ENCODE measurements at regions not wholly inside any gene's neighbourhood (a gene's known extent, or its start where the extent isn't known, plus 50 kb on each side); places are given as distances from the start of the nearest gene placed in this dataset.
A peak's percentile ranks its signal among the peaks of the same experiment; 100 is the strongest.

GRCh38 chr2:167555098-167555720 is 666.9 kb downstream of the XIRP2 start:
- TF ChIP-seq CTCF (IDR thresholded peaks at IDR 0.05): no peak
- no peak overlapping the region for H3K27ac ChIP-seq
- no peak overlapping the region for H3K4me3 ChIP-seq
- H3K4me1 ChIP-seq: no peaks in the 10 kb centered on the region
- H3K9me3 ChIP-seq: peaks cover 0 to 5% of the 10 kb centered on the region in 2 donors
- H3K36me3 ChIP-seq: no peaks in the 10 kb centered on the region
- DNase-seq: peak in 1 of 4 donors; percentile 10
- ATAC-seq: no peak
- H3K27me3 ChIP-seq: no peaks in the 10 kb centered on the region
- intact Hi-C loops (cut with DNase I): no loop called here

GRCh38 chr2:167553635-167554034 is 665.4 kb downstream of the XIRP2 start:
- intact Hi-C loops (cut with DNase I): no loop called here
- DNase-seq (no peak), ATAC-seq (no peak)
- no peak overlapping the region for H3K27ac ChIP-seq
- no peaks in the 10 kb centered on the region for H3K4me1 ChIP-seq
- no peak overlapping the region for H3K4me3 ChIP-seq
- TF ChIP-seq CTCF (IDR thresholded peaks at IDR 0.05): no peak
- H3K27me3 ChIP-seq: no peaks in the 10 kb centered on the region
- H3K36me3 ChIP-seq: no peaks in the 10 kb centered on the region
- H3K9me3 ChIP-seq: peaks cover 0 to 5% of the 10 kb centered on the region in 2 donors

- ATAC-seq (no peak), DNase-seq (no peak)
- intact Hi-C loops (cut with DNase I): no loop called here
- H3K4me3 ChIP-seq: no peak overlapping the region
- H3K27ac ChIP-seq: no peak overlapping the region
- H3K36me3 ChIP-seq: no peaks in the 10 kb centered on the region
- TF ChIP-seq CTCF (IDR thresholded peaks at IDR 0.05): no peak
- H3K9me3 ChIP-seq: no peaks in the 10 kb centered on the region
- H3K4me1 ChIP-seq: no peaks in the 10 kb centered on the region
- no peaks in the 10 kb centered on the region for H3K27me3 ChIP-seq
These were observed 663.1 kb downstream of the XIRP2 start for GRCh38 chr2:167551416-167551815.

GRCh38 chr2:167550448-167550847 is 662.2 kb downstream of the XIRP2 start:
- H3K36me3 ChIP-seq: no peaks in the 10 kb centered on the region
- H3K9me3 ChIP-seq: no peaks in the 10 kb centered on the region
- intact Hi-C loops (cut with DNase I): no loop called here
- no peaks in the 10 kb centered on the region for H3K4me1 ChIP-seq
- peak in 1 of 4 donors; percentile 7 for DNase-seq
- TF ChIP-seq CTCF (IDR thresholded peaks at IDR 0.05): peak in 1 of 2 donors; percentile 19
- H3K27ac ChIP-seq: no peak overlapping the region
- ATAC-seq: peak; percentile 63
- no peaks in the 10 kb centered on the region for H3K27me3 ChIP-seq
- H3K4me3 ChIP-seq: no peak overlapping the region

GRCh38 chr2:167548396-167548795 is 660.1 kb downstream of the XIRP2 start:
- Histone ChIP-seq H3K9me3 (no peaks in the 10 kb centered on the region), H3K27ac (no peak overlapping the region), H3K36me3 (no peaks in the 10 kb centered on the region), H3K4me3 (no peak overlapping the region), H3K4me1 (no peaks in the 10 kb centered on the region), H3K27me3 (no peaks in the 10 kb centered on the region)
- DNase-seq: no peak
- intact Hi-C loops (cut with DNase I): no loop called here
- ATAC-seq: no peak
- TF ChIP-seq CTCF (IDR thresholded peaks at IDR 0.05): no peak
